NB4 (cell line): ENCODE measurements at regions not wholly inside any gene's neighbourhood (a gene's known extent, or its start where the extent isn't known, plus 50 kb on each side); places are given as distances from the start of the nearest gene placed in this dataset.

ENCODE experiments used
- CTCF ChIP-seq: IDR thresholded peaks from one replicate; pipeline ENCODE4 v1.5.1; 2012; ENCODE audit warnings: low read depth, low read length
- POLR2A ChIP-seq: IDR thresholded peaks from 2 replicates; pipeline ENCODE4 v1.6.1; 2011; ENCODE audit warnings: mild to moderate bottlenecking; ENCODE audit not compliant: insufficient read length; ENCODE audit errors: extremely low read depth

GRCh38 chr2:120504936-120505705 lies 159.2 kb downstream of the INHBB start:
- TF ChIP-seq CTCF (no peak), POLR2A (no peak)
